Hematopoietic multipotent progenitor cell treated with erythropoietin and hydrocortisone succinate and interleukin-3 and kit ligand, for 8 days (in vitro differentiated cells): ENCODE measurements at regions not wholly inside any gene's neighbourhood (a gene's known extent, or its start where the extent isn't known, plus 50 kb on each side); places are given as distances from the start of the nearest gene placed in this dataset.

Source experiments
- DNase-seq: peaks from one replicate; pipeline ENCODE4 v3.0.0-alpha.2; 2015

- DNase-seq, result no peak
Measured at GRCh38 chr13:33891196-33891742, 73.3 kb downstream of the RFC3 start.

- no peak for DNase-seq
Measured at GRCh38 chr13:33893559-33893958, 75.6 kb downstream of the RFC3 start.

GRCh38 chr13:33904431-33904830 lies 86.5 kb downstream of the RFC3 start:
- DNase-seq, result no peak

- no peak for DNase-seq
Measured at GRCh38 chr13:33908116-33908515, 90.2 kb downstream of the RFC3 start.

GRCh38 chr13:33910255-33910654 lies 92.3 kb downstream of the RFC3 start:
- no peak for DNase-seq

- no peak for DNase-seq
Measured at GRCh38 chr13:33911521-33911920, 93.6 kb downstream of the RFC3 start.

GRCh38 chr13:33913829-33914228 lies 95.9 kb downstream of the RFC3 start:
- no peak for DNase-seq

- DNase-seq, result no peak
Measured at GRCh38 chr13:33917190-33917589, 99.2 kb downstream of the RFC3 start.

GRCh38 chr13:33918199-33918932 lies 100.4 kb downstream of the RFC3 start:
- no peak for DNase-seq

- no peak for DNase-seq
Measured at GRCh38 chr13:33919120-33919519, 101.2 kb downstream of the RFC3 start.

GRCh38 chr13:33925563-33925962 lies 107.6 kb downstream of the RFC3 start:
- no peak for DNase-seq

GRCh38 chr13:33927315-33927714 lies 109.4 kb downstream of the RFC3 start:
- DNase-seq, result no peak

- DNase-seq, result peak; percentile 59
Measured at GRCh38 chr13:33931397-33932311, 113.7 kb downstream of the RFC3 start.

GRCh38 chr13:33932769-33933406 lies 114.9 kb downstream of the RFC3 start:
- no peak for DNase-seq

GRCh38 chr13:33933810-33934209 lies 115.9 kb downstream of the RFC3 start:
- DNase-seq, result no peak

GRCh38 chr13:33934343-33934742 lies 116.4 kb downstream of the RFC3 start:
- DNase-seq, result no peak

- no peak for DNase-seq
Measured at GRCh38 chr13:33934951-33935371, 117.0 kb downstream of the RFC3 start.

GRCh38 chr13:33935969-33936368 lies 118.0 kb downstream of the RFC3 start:
- DNase-seq, result no peak

GRCh38 chr13:33937373-33938098 lies 119.6 kb downstream of the RFC3 start:
- DNase-seq, result no peak

- no peak for DNase-seq
Measured at GRCh38 chr13:33940256-33940655, 122.3 kb downstream of the RFC3 start.

GRCh38 chr13:33940898-33941297 lies 122.9 kb downstream of the RFC3 start:
- DNase-seq, result no peak

- DNase-seq, result no peak
Measured at GRCh38 chr13:33945477-33945876, 127.5 kb downstream of the RFC3 start.

GRCh38 chr13:33953203-33953602 lies 135.3 kb downstream of the RFC3 start:
- no peak for DNase-seq
